ENCODE measurements at regions not wholly inside any gene's neighbourhood (a gene's known extent, or its start where the extent isn't known, plus 50 kb on each side); places are given as distances from the start of the nearest gene placed in this dataset.

GRCh38 chr19:30130356-30131122, 188.5 kb downstream of the URI1 start:
- DNase-seq, result no peak

GRCh38 chr19:30131246-30131645, 189.2 kb downstream of the URI1 start:
- DNase-seq, result no peak

- DNase-seq, result no peak
Observed at GRCh38 chr19:30131722-30132291, 189.8 kb downstream of the URI1 start.

GRCh38 chr19:30132343-30133075, 190.5 kb downstream of the URI1 start:
- DNase-seq, result no peak

GRCh38 chr19:30133803-30134202, 191.8 kb downstream of the URI1 start:
- DNase-seq, result no peak

- no peak for DNase-seq
Observed at GRCh38 chr19:30135093-30135757, 193.2 kb downstream of the URI1 start.

- DNase-seq, result no peak
Observed at GRCh38 chr19:30135797-30136196, 193.8 kb downstream of the URI1 start.

- DNase-seq, result no peak
Observed at GRCh38 chr19:30136611-30137195, 194.7 kb downstream of the URI1 start.

- DNase-seq, result no peak
Observed at GRCh38 chr19:30137747-30138146, 195.7 kb downstream of the URI1 start.

- DNase-seq, result no peak
Observed at GRCh38 chr19:30144242-30144758, 202.3 kb downstream of the URI1 start.

GRCh38 chr19:30144802-30145201, 202.8 kb downstream of the URI1 start:
- no peak for DNase-seq

- DNase-seq, result no peak
Observed at GRCh38 chr19:30145467-30145866, 203.4 kb downstream of the URI1 start.

- no peak for DNase-seq
Observed at GRCh38 chr19:30146346-30146745, 204.3 kb downstream of the URI1 start.

GRCh38 chr19:30148039-30148790, 206.2 kb downstream of the URI1 start:
- DNase-seq, result no peak

- no peak for DNase-seq
Observed at GRCh38 chr19:30148803-30149202, 206.8 kb downstream of the URI1 start.

- DNase-seq, result no peak
Observed at GRCh38 chr19:30149300-30149699, 207.3 kb downstream of the URI1 start.

- DNase-seq, result no peak
Observed at GRCh38 chr19:30150626-30151025, 208.6 kb downstream of the URI1 start.

- no peak for DNase-seq
Observed at GRCh38 chr19:30151081-30151480, 209.0 kb downstream of the URI1 start.

- DNase-seq, result no peak
Observed at GRCh38 chr19:30152510-30153291, 210.7 kb downstream of the URI1 start.

GRCh38 chr19:30153326-30154210, 211.5 kb downstream of the URI1 start:
- no peak for DNase-seq
